ENCODE measurements at regions not wholly inside any gene's neighbourhood (a gene's known extent, or its start where the extent isn't known, plus 50 kb on each side); places are given as distances from the start of the nearest gene placed in this dataset.

DNA sequence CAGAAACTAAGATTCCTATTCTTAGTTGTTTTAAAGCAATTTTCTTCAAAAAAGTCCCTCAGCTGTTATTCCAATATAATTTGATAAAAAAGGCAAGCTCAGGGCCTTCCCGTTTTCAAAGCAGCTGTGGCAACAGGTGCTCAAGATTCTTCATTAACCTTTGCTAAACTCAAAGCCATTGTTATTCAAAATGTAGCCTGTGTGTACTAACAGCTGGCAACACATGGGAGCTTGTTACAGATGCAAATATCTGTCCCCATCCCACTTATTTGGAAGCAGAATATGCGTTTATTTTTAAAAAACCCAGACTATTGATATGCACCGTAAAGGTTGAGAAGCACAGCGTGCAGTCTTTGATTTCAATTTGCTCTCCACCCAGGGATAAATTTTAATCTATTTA lies 210.4 kb upstream of the SYT10 start:
- Histone ChIP-seq H3K79me2 (no peaks in the 10 kb centered on the region), H3K4me2 (no peak overlapping the region), H2AFZ (no peak overlapping the region), H3K4me1 (ENCODE audit: insufficient read depth) (no peaks in the 10 kb centered on the region), H3K36me3 (replicated peaks; ENCODE audit: insufficient read depth, low read depth) (no peaks in the 10 kb centered on the region), H4K20me1 (ENCODE audit: insufficient read depth, poor library complexity, severe bottlenecking) (no peaks in the 10 kb centered on the region), H3K27ac (no peak overlapping the region), H3K4me3 (no peak overlapping the region), H3K27me3 (no peaks in the 10 kb centered on the region), H3K9me3 (ENCODE audit: low read depth) (no peaks in the 10 kb centered on the region), H3K9me2 (replicated peaks; ENCODE audit: insufficient read depth) (no peaks in the 10 kb centered on the region)
- 82% methylated on average over 4 of the region's 4 CpGs for WGBS (ENCODE audit: low lambda C conversion rate, missing lambda C conversion rate)
- TF ChIP-seq, protein P1, sequence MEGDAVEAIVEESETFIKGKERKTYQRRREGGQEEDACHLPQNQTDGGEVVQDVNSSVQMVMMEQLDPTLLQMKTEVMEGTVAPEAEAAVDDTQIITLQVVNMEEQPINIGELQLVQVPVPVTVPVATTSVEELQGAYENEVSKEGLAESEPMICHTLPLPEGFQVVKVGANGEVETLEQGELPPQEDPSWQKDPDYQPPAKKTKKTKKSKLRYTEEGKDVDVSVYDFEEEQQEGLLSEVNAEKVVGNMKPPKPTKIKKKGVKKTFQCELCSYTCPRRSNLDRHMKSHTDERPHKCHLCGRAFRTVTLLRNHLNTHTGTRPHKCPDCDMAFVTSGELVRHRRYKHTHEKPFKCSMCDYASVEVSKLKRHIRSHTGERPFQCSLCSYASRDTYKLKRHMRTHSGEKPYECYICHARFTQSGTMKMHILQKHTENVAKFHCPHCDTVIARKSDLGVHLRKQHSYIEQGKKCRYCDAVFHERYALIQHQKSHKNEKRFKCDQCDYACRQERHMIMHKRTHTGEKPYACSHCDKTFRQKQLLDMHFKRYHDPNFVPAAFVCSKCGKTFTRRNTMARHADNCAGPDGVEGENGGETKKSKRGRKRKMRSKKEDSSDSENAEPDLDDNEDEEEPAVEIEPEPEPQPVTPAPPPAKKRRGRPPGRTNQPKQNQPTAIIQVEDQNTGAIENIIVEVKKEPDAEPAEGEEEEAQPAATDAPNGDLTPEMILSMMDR (IDR thresholded peaks at IDR 0.05; ENCODE audit: poor library complexity): no peak
- TF ChIP-seq EZH2 (IDR thresholded peaks at IDR 0.05; ENCODE audit: borderline replicate concordance) (no peak), EZH2phosphoT487 (IDR thresholded peaks at IDR 0.05; ENCODE audit: low read depth, severe bottlenecking, unreplicated experiment) (no peak)
- DNase-seq (ENCODE audit: low spot score): no peak

DNA sequence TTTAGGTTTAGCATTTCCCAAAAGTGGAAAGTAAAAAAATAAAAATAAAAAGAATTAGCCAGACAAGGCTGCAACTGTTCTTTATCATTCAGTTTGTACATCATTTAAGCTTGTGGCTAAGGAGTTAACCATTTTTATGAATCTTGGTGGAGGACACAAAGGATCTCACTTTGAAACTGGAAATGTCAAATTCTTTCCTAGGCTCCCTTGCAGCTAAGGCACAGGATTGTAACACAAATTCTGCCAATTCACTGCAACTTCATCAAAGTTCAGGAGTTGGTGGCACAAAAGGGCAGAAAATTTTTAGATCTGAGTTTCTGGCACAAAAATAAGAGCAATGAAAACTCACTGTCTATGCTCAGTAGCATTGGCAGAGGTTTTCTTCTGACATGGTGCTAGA lies 211.2 kb upstream of the SYT10 start:
- Histone ChIP-seq H3K4me1 (ENCODE audit: insufficient read depth) (no peaks in the 10 kb centered on the region), H3K9me2 (replicated peaks; ENCODE audit: insufficient read depth) (no peaks in the 10 kb centered on the region), H3K27me3 (no peaks in the 10 kb centered on the region), H3K36me3 (replicated peaks; ENCODE audit: insufficient read depth, low read depth) (no peaks in the 10 kb centered on the region), H3K9me3 (ENCODE audit: low read depth) (no peaks in the 10 kb centered on the region), H4K20me1 (ENCODE audit: insufficient read depth, poor library complexity, severe bottlenecking) (no peaks in the 10 kb centered on the region), H3K27ac (no peak overlapping the region), H3K4me2 (no peak overlapping the region), H2AFZ (no peak overlapping the region), H3K79me2 (no peaks in the 10 kb centered on the region), H3K4me3 (no peak overlapping the region)
- no peak for DNase-seq (ENCODE audit: low spot score)
- TF ChIP-seq EZH2phosphoT487 (IDR thresholded peaks at IDR 0.05; ENCODE audit: low read depth, severe bottlenecking, unreplicated experiment): no peak
- TF ChIP-seq, protein P1 (IDR thresholded peaks at IDR 0.05; ENCODE audit: poor library complexity): no peak

DNA sequence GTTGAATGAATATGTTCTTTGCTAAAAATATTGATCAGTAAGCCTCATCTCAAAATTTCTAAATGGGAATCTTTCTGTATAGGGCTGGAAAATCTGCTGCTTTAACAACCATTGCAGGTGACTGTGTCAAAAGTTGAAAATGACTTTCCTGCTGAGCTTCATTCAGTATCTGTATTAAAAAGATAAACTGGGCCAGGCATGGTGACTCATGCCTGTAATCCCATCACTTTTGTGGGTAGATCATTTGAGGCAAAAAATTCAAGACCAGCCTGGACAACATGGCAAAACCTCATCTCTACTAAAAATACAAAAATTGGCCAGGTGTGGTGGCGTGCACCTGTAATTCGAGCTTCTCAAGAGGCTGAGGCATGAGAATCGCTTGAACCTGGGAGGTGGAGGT lies 213.7 kb upstream of the SYT10 start:
- Histone ChIP-seq H3K9me2 (replicated peaks; ENCODE audit: insufficient read depth) (no peaks in the 10 kb centered on the region), H3K4me2 (no peak overlapping the region), H3K27ac (no peak overlapping the region), H3K4me1 (ENCODE audit: insufficient read depth) (no peaks in the 10 kb centered on the region), H3K9me3 (ENCODE audit: low read depth) (no peaks in the 10 kb centered on the region), H3K4me3 (no peak overlapping the region), H2AFZ (no peak overlapping the region), H3K79me2 (no peaks in the 10 kb centered on the region), H3K27me3 (no peaks in the 10 kb centered on the region), H3K36me3 (replicated peaks; ENCODE audit: insufficient read depth, low read depth) (no peaks in the 10 kb centered on the region), H4K20me1 (ENCODE audit: insufficient read depth, poor library complexity, severe bottlenecking) (no peaks in the 10 kb centered on the region)
- DNase-seq (ENCODE audit: low spot score): no peak
- 97% methylated on average over 3 of the region's 3 CpGs for WGBS (ENCODE audit: low lambda C conversion rate, missing lambda C conversion rate)
- TF ChIP-seq EZH2 (IDR thresholded peaks at IDR 0.05; ENCODE audit: borderline replicate concordance) (no peak), EZH2phosphoT487 (IDR thresholded peaks at IDR 0.05; ENCODE audit: low read depth, severe bottlenecking, unreplicated experiment) (no peak)
- TF ChIP-seq, protein P1 (IDR thresholded peaks at IDR 0.05; ENCODE audit: poor library complexity): no peak

DNA sequence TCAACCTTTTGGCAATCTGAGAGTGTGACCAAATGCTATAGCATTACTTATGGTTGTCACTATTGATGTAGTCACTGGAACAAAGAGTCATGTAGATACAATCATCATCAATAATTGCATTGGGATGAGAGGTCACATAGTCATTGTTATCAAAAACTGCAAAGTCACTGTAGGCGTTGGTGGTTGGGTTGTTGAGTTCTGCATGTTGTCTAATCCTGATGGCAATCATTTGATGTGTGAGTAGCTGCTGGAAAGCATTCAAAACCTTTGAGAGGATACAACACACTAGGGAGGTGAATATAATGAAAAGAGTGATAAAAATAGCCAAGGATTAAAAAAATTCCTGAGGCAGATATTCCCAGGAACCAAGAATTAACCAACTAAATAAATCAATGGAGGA lies 214.7 kb upstream of the SYT10 start:
- H3K4me3 ChIP-seq: no peak overlapping the region
- no peaks in the 10 kb centered on the region for H4K20me1 ChIP-seq (ENCODE audit: insufficient read depth, poor library complexity, severe bottlenecking)
- no peak overlapping the region for H3K27ac ChIP-seq
- H3K9me3 ChIP-seq (ENCODE audit: low read depth): no peaks in the 10 kb centered on the region
- no peak overlapping the region for H3K4me2 ChIP-seq
- no peaks in the 10 kb centered on the region for H3K9me2 ChIP-seq (replicated peaks; ENCODE audit: insufficient read depth)
- TF ChIP-seq EZH2 (IDR thresholded peaks at IDR 0.05; ENCODE audit: borderline replicate concordance) (no peak), EZH2phosphoT487 (IDR thresholded peaks at IDR 0.05; ENCODE audit: low read depth, severe bottlenecking, unreplicated experiment) (no peak)
- TF ChIP-seq, protein P1 (IDR thresholded peaks at IDR 0.05; ENCODE audit: poor library complexity): no peak
- no peaks in the 10 kb centered on the region for H3K27me3 ChIP-seq
- WGBS (ENCODE audit: low lambda C conversion rate, missing lambda C conversion rate): 77% methylated on average over 1 of the region's 1 CpG
- H3K79me2 ChIP-seq: no peaks in the 10 kb centered on the region
- DNase-seq (ENCODE audit: low spot score): no peak
- H2AFZ ChIP-seq: no peak overlapping the region
- H3K36me3 ChIP-seq (replicated peaks; ENCODE audit: insufficient read depth, low read depth): no peaks in the 10 kb centered on the region
- H3K4me1 ChIP-seq (ENCODE audit: insufficient read depth): no peaks in the 10 kb centered on the region
